H1 (cell line): ENCODE measurements at regions not wholly inside any gene's neighbourhood (a gene's known extent, or its start where the extent isn't known, plus 50 kb on each side); places are given as distances from the start of the nearest gene placed in this dataset.

Experiments
- CTCF ChIA-PET: fragments of 300-600 bp; sonication (Branson Sonifier 250); formaldehyde crosslinking; loops from one replicate; lab custom pipeline; 2021; ENCODE audit not compliant: partially characterized antibody; lab: Charles Lee
- POLR2A ChIA-PET: fragments of 300-600 bp; sonication (Branson Sonifier 250); formaldehyde crosslinking; loops from one replicate; lab custom pipeline; 2021; ENCODE audit warnings: inconsistent platforms; ENCODE audit not compliant: partially characterized antibody; lab: Charles Lee
- DNase-seq, 2 experiments: peaks; one replicate each; pipeline versions ENCODE4 v3.0.0 to v3.0.0-alpha.2; 2010 to 2022; ENCODE audit warnings: low spot score in 2 of 2, low read depth in 1 of 2, mixed read lengths in 1 of 2
- FAIRE-seq: peaks from 2 replicates; lab custom pipeline; 2011; peaks lifted over from hg19 to GRCh38; lab: Jason Lieb, UNC
- H2AFZ ChIP-seq: 2 replicates; pipeline ENCODE4 v1.8.1; 2012; ENCODE audit warnings: low read length, inconsistent platforms
- H2AK5ac ChIP-seq: 2 replicates; pipeline ENCODE4 v1.6.1; 2013; ENCODE audit warnings: low read depth, low read length
- H2BK120ac ChIP-seq: replicated peaks from 2 replicates; pipeline ENCODE3; 2013; ENCODE audit warnings: low read depth, low read length, inconsistent platforms
- H2BK12ac ChIP-seq: 2 replicates; pipeline ENCODE4 v1.6.1; 2013; ENCODE audit warnings: low read depth, low read length
- H2BK15ac ChIP-seq: 2 replicates; pipeline ENCODE4 v1.6.1; 2013; ENCODE audit warnings: low read length
- H2BK20ac ChIP-seq: 2 replicates; pipeline ENCODE4 v1.6.1; 2013; ENCODE audit warnings: low read length
- H2BK5ac ChIP-seq: 2 replicates; pipeline ENCODE4 v1.6.1; 2013; ENCODE audit warnings: low read depth, low read length
- H3K14ac ChIP-seq: 2 replicates; pipeline ENCODE4 v1.6.1; 2013; ENCODE audit warnings: inconsistent platforms; ENCODE audit not compliant: insufficient read length
- H3K18ac ChIP-seq: 2 replicates; pipeline ENCODE4 v1.6.1; 2013; ENCODE audit warnings: low read length; ENCODE audit errors: extremely low read depth
- H3K23ac ChIP-seq: 2 replicates; pipeline ENCODE4 v1.6.1; 2013; ENCODE audit warnings: inconsistent platforms; ENCODE audit not compliant: insufficient read length
- H3K23me2 ChIP-seq: 2 replicates; pipeline ENCODE4 v1.6.1; 2013; ENCODE audit warnings: low read depth, low read length
- H3K27ac ChIP-seq: 2 replicates; pipeline ENCODE4 v1.6.1; 2011; ENCODE audit warnings: low read depth, low read length, inconsistent platforms
- H3K27me3 ChIP-seq, 4 experiments: replicated peaks in 1 of 4; 1 replicate in 1 of 4; 2 replicates in 3 of 4; pipeline versions ENCODE4 v1.6.1 to v1.8.1; 2011 to 2013; ENCODE audit warnings: low read length in 3 of 4, mild to moderate bottlenecking in 3 of 4, inconsistent platforms in 2 of 4, mixed read lengths in 2 of 4, moderate library complexity in 1 of 4; ENCODE audit not compliant: control insufficient read depth in 3 of 4, insufficient read depth in 3 of 4; ENCODE audit errors: extremely low read depth in 1 of 4
- H3K36me3 ChIP-seq, 4 experiments: 2 replicates each; pipeline versions ENCODE4 v1.6.1 to v1.8.1; 2011 to 2013; ENCODE audit warnings: mild to moderate bottlenecking in 4 of 4, low read length in 3 of 4, moderate library complexity in 2 of 4, control low read depth in 1 of 4, inconsistent platforms in 1 of 4; ENCODE audit not compliant: insufficient read depth in 4 of 4, control insufficient read depth in 2 of 4
- H3K4ac ChIP-seq: replicated peaks from 2 replicates; pipeline ENCODE3; 2013; ENCODE audit warnings: low read length, low read depth, mixed read lengths, inconsistent platforms; ENCODE audit not compliant: insufficient read length
- H3K4me1 ChIP-seq, 4 experiments: replicated peaks in 1 of 4; 1 replicate in 1 of 4; 2 replicates in 3 of 4; pipeline versions ENCODE4 v1.6.1 to v1.8.1; 2011 to 2013; ENCODE audit warnings: low read length in 3 of 4, inconsistent platforms in 2 of 4, mixed read lengths in 1 of 4; ENCODE audit not compliant: insufficient read depth in 4 of 4, control insufficient read depth in 3 of 4
- H3K4me2 ChIP-seq, 2 experiments: 2 replicates each; pipeline versions ENCODE4 v1.6.1 to v1.8.1; 2011 to 2013; ENCODE audit warnings: low read depth in 2 of 2, low read length in 2 of 2, control low read depth in 1 of 2, inconsistent platforms in 1 of 2, mild to moderate bottlenecking in 1 of 2; ENCODE audit not compliant: insufficient read depth in 1 of 2
- H3K4me3 ChIP-seq, 4 experiments: fragments of 200-600, 300-600 bp in 1 of 4; sonication (generic), shearing (Covaris generic), sonication (Bioruptor Twin) in 1 of 4; 2 replicates each; pipeline versions ENCODE4 v1.5.1 to v1.8.1; 2011 to 2016; ENCODE audit warnings: low read length in 4 of 4, low read depth in 3 of 4, control low read depth in 2 of 4, inconsistent platforms in 2 of 4, mild to moderate bottlenecking in 2 of 4, mixed read lengths in 1 of 4, moderate library complexity in 1 of 4; ENCODE audit not compliant: insufficient read depth in 2 of 4; ENCODE audit errors: extremely low read depth in 1 of 4
- H3K56ac ChIP-seq: replicated peaks from 2 replicates; pipeline ENCODE3; 2013; ENCODE audit warnings: low read depth, mild to moderate bottlenecking, mixed read lengths, low read length, inconsistent platforms; ENCODE audit not compliant: insufficient read length
- H3K79me1 ChIP-seq: 2 replicates; pipeline ENCODE4 v1.6.1; 2013; ENCODE audit warnings: low read depth, low read length, control low read depth
- H3K79me2 ChIP-seq, 2 experiments: 2 replicates each; pipeline versions ENCODE4 v1.6.1 to v1.8.1; 2012 to 2013; ENCODE audit warnings: low read length in 2 of 2, mild to moderate bottlenecking in 2 of 2, inconsistent platforms in 1 of 2; ENCODE audit not compliant: insufficient read depth in 2 of 2, control insufficient read depth in 1 of 2
- H3K9ac ChIP-seq, 4 experiments: replicated peaks in 1 of 4; 1 replicate in 1 of 4; 2 replicates in 3 of 4; pipeline versions ENCODE4 v1.6.1 to v1.8.1; 2011 to 2013; ENCODE audit warnings: low read depth in 3 of 4, low read length in 3 of 4, control low read depth in 2 of 4, mild to moderate bottlenecking in 2 of 4, moderate library complexity in 2 of 4, inconsistent platforms in 1 of 4; ENCODE audit errors: extremely low read depth in 1 of 4
- H3K9me3 ChIP-seq, 2 experiments: 2 replicates each; pipeline versions ENCODE4 v1.6.1 to v1.8.1; 2012 to 2013; ENCODE audit warnings: mild to moderate bottlenecking in 2 of 2, moderate library complexity in 2 of 2, control low read depth in 1 of 2, inconsistent platforms in 1 of 2, low read depth in 1 of 2, low read length in 1 of 2, mixed read lengths in 1 of 2; ENCODE audit not compliant: insufficient read depth in 2 of 2
- H4K20me1 ChIP-seq, 2 experiments: replicated peaks in 1 of 2; 2 replicates each; pipeline versions ENCODE3 to v1.8.1; 2011 to 2013; ENCODE audit warnings: inconsistent platforms in 2 of 2, low read length in 2 of 2, mild to moderate bottlenecking in 1 of 2; ENCODE audit not compliant: insufficient read depth in 2 of 2, control insufficient read depth in 1 of 2
- H4K5ac ChIP-seq: 2 replicates; pipeline ENCODE4 v1.6.1; 2013; ENCODE audit warnings: low read length, low read depth, mixed read lengths, inconsistent platforms; ENCODE audit not compliant: insufficient read length
- H4K8ac ChIP-seq: 2 replicates; pipeline ENCODE4 v1.8.0; 2013; ENCODE audit warnings: mild to moderate bottlenecking, moderate library complexity, low read length, inconsistent platforms; ENCODE audit not compliant: insufficient read depth; ENCODE audit errors: extremely low read depth
- H4K91ac ChIP-seq: replicated peaks from 2 replicates; pipeline ENCODE3; 2013; ENCODE audit warnings: low read length, mixed read lengths, inconsistent platforms; ENCODE audit not compliant: insufficient read length
- CREB1 ChIP-seq: IDR thresholded peaks from 2 replicates; pipeline ENCODE4 v1.6.1; 2012; ENCODE audit warnings: inconsistent platforms
- SP4 ChIP-seq: IDR thresholded peaks from 2 replicates; pipeline ENCODE4 v1.6.1; 2012; ENCODE audit warnings: low read length, inconsistent platforms
- WGBS, 2 experiments: shearing (Covaris generic) in 1 of 2; methylation state at CpG; one replicate each; pipeline versions ENCODE4 v1.1.6 to v1.1.7; 2013 to 2015; ENCODE audit warnings: low lambda C conversion rate in 2 of 2, mixed read lengths in 2 of 2, inconsistent platforms in 1 of 2, low coverage in 1 of 2, missing lambda C conversion rate in 1 of 2; ENCODE audit not compliant: insufficient replicate concordance in 2 of 2, insufficient coverage in 1 of 2, insufficient read length in 1 of 2; ENCODE audit errors: extremely low coverage in 1 of 2, missing lambda C conversion rate in 1 of 2; 5-methylcytosine and 5-hydroxymethylcytosine counted together

DNA sequence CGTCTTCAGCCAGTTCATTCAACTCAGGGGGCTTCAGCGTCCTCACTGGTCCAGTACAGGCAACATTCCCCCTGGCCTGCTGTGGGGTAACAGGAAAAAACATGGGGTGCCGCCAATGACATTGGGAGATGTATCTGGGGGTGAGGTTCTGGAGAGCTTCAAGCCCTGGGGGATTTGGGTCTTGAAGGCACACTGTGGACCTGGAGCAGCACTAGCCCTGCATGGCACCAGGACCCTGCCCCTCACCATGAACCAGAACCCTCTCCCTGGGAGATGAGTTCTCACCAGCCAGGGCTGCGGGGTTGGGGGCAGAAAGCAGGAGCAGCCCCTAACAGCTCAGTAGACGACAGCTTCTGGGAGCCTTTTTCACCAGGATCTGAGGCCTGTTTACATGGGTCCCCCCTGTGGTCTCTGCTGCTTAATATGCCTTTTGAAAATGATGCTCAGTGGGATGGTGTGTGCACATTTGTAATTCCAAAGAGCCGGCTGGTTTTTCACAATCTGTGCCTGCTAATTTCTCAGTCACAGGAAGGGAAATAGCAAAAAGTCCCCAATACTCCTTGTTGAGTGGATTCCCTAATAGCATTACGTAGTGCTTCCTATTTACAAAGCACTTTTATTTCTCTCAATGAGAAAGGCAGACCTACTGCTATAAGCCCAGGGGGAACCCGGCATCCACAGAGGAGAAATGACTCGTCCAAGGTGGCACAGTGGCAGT is 509.5 kb downstream of the RPS24 start:
- H3K79me2 ChIP-seq: no peaks in the 10 kb centered on the region
- H4K5ac ChIP-seq: no peak overlapping the region
- TF ChIP-seq SP4: no peak
- TF ChIP-seq CREB1: no peak
- TF ChIP-seq, all 59 proteins: peak for 0
- no peak overlapping the region for H3K27ac ChIP-seq
- H2BK12ac ChIP-seq: 0 out of 2 replicates have a peak overlapping the region, but pooled peaks have one; percentile 21
- no peak overlapping the region for H3K4ac ChIP-seq
- no peak overlapping the region for H3K56ac ChIP-seq
- no peak overlapping the region for H2AK5ac ChIP-seq
- H4K20me1 ChIP-seq: no peaks in the 10 kb centered on the region
- no peak overlapping the region for H2BK5ac ChIP-seq
- ChIA-PET POLR2A (interaction anchor here (1.6 kb wide), 1 partner anchor 9 kb away, joined by 4 read pairs; no protein-coding TSS in a partner anchor), CTCF (interaction anchor here (0.7 to 3.3 kb wide), 11 partner anchors 10 to 298 kb away, joined by 3 to 10 read pairs (median 3); no protein-coding TSS in a partner anchor)
- H3K4me1 ChIP-seq: peaks cover 0 to 7% (median 0%) of the 10 kb centered on the region in 4 experiments; a peak in 3 of 7 replicates
- no peak for FAIRE-seq
- H4K91ac ChIP-seq: no peak overlapping the region
- no peaks in the 10 kb centered on the region for H3K27me3 ChIP-seq
- H3K4me2 ChIP-seq: no peak overlapping the region
- no peak overlapping the region for H3K9ac ChIP-seq
- no peak overlapping the region for H2BK15ac ChIP-seq
- H3K14ac ChIP-seq: no peak overlapping the region
- H3K23me2 ChIP-seq: no peaks in the 10 kb centered on the region
- no peak overlapping the region for H2BK20ac ChIP-seq
- no peak for DNase-seq
- H3K36me3 ChIP-seq: no peaks in the 10 kb centered on the region
- whole genome bisulfite sequencing, 2 experiments: 76% methylated on average over 8 of the region's 9 CpGs; no CpG with 5 or more reads in 1 of the 2 experiments
- H3K9me3 ChIP-seq: no peaks in the 10 kb centered on the region
- no peak overlapping the region for H2AFZ ChIP-seq
- no peak overlapping the region for H4K8ac ChIP-seq
- H3K79me1 ChIP-seq: no peaks in the 10 kb centered on the region
- H2BK120ac ChIP-seq: no peak overlapping the region
- no peak overlapping the region for H3K4me3 ChIP-seq
- no peak overlapping the region for H3K23ac ChIP-seq
- H3K18ac ChIP-seq: no peak overlapping the region
